ENCODE measurements at regions not wholly inside any gene's neighbourhood (a gene's known extent, or its start where the extent isn't known, plus 50 kb on each side); places are given as distances from the start of the nearest gene placed in this dataset.

DNA sequence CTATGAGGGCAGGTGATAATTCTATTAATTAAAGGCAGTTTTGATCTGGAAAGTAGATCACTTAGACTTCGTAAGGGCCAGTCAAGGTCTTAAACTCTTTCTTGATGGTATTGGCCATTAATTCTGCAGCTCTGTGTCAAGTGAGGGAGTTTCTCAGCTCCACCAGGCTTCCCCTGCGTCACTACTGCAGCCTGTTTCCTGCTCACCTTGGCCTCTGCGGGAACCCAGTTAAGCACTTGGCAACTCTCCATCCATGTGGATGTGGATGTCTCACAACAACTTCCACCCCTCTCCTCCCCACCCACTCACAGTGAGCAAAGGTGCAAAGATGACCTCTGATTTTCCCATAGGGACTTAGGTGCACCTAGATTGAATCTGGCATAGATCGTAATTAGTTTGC, 191.6 kb downstream of the PLK2 start:
- TF ChIP-seq, protein P1, sequence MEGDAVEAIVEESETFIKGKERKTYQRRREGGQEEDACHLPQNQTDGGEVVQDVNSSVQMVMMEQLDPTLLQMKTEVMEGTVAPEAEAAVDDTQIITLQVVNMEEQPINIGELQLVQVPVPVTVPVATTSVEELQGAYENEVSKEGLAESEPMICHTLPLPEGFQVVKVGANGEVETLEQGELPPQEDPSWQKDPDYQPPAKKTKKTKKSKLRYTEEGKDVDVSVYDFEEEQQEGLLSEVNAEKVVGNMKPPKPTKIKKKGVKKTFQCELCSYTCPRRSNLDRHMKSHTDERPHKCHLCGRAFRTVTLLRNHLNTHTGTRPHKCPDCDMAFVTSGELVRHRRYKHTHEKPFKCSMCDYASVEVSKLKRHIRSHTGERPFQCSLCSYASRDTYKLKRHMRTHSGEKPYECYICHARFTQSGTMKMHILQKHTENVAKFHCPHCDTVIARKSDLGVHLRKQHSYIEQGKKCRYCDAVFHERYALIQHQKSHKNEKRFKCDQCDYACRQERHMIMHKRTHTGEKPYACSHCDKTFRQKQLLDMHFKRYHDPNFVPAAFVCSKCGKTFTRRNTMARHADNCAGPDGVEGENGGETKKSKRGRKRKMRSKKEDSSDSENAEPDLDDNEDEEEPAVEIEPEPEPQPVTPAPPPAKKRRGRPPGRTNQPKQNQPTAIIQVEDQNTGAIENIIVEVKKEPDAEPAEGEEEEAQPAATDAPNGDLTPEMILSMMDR (IDR thresholded peaks at IDR 0.05; ENCODE audit: insufficient read depth, low read depth, low read length): no peak
- no peak for TF ChIP-seq EZH2 (IDR thresholded peaks at IDR 0.05; ENCODE audit: insufficient read depth, low read length)
